Activated CD8-positive, alpha-beta memory T cell treated with anti-CD3 and anti-CD28 coated beads for 36 hours (primary cell): ENCODE measurements at regions not wholly inside any gene's neighbourhood (a gene's known extent, or its start where the extent isn't known, plus 50 kb on each side); places are given as distances from the start of the nearest gene placed in this dataset.

ENCODE experiments used
- CTCF ChIA-PET: fragments of 350-600 bp; sonication (Branson Sonifier 250); formaldehyde crosslinking; loops from one replicate; lab custom pipeline; 2021; ENCODE audit warnings: antibody characterized with exemption; lab: Charles Lee
- POLR2A ChIA-PET: fragments of 350-600 bp; sonication (Branson Sonifier 250); formaldehyde crosslinking; loops from one replicate; lab custom pipeline; 2021; ENCODE audit warnings: antibody characterized with exemption; lab: Charles Lee

GRCh38 chr5:87888139-87888538 lies 380.5 kb downstream of the TMEM161B start:
- ChIA-PET CTCF (no interaction called here), POLR2A (no interaction called here)

GRCh38 chr5:87887247-87887646 lies 381.4 kb downstream of the TMEM161B start:
- POLR2A ChIA-PET, result no interaction called here
- CTCF ChIA-PET, result no interaction called here

GRCh38 chr5:87886164-87886563 lies 382.5 kb downstream of the TMEM161B start:
- CTCF ChIA-PET, result no interaction called here
- POLR2A ChIA-PET, result no interaction called here

GRCh38 chr5:87885758-87886157 lies 382.9 kb downstream of the TMEM161B start:
- ChIA-PET CTCF (no interaction called here), POLR2A (no interaction called here)

GRCh38 chr5:87877495-87877894 lies 391.1 kb downstream of the TMEM161B start:
- ChIA-PET POLR2A (no interaction called here), CTCF (no interaction called here)

DNA sequence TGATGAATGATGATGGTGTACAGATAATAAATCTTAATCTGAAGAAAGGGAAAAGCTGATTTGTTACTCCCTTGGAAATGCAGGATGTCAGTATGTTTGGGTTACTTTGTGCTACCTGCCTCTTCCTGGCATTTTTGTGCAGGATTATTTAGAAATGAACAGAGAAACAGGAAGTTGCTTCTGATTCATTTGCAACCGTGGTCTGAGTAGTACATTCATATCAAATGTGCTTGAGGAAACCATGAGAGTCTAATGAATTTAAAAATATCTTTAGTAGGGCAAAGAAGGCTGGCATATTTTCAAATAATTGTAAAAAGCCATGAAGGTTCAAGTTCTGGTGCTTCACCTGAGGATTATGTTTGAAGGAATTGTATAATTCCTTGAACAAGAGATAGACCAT lies 391.6 kb downstream of the TMEM161B start:
- POLR2A ChIA-PET, result no interaction called here

DNA sequence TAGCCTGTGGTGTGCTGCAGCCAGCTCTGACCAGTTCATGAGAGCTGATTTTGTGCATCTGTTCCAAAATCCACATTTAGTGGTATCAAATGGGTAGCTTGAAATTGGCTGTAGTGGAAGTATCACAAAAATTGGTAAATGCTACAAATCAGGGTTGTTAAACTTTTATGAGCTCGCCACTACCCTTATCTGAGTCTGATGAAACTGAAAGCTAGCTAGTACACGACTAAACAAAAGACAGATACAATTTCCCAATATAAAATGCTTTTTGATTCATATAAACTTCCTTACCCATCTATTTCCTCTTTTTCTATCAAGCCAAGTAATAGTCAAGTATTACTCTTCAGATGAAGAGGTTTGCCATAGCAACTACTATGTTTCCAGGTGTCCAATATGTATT lies 392.0 kb downstream of the TMEM161B start:
- ChIA-PET POLR2A (no interaction called here), CTCF (no interaction called here)

More for the DNA sequence above, 391.6 kb downstream of the TMEM161B start:
- CTCF ChIA-PET, result no interaction called here

DNA sequence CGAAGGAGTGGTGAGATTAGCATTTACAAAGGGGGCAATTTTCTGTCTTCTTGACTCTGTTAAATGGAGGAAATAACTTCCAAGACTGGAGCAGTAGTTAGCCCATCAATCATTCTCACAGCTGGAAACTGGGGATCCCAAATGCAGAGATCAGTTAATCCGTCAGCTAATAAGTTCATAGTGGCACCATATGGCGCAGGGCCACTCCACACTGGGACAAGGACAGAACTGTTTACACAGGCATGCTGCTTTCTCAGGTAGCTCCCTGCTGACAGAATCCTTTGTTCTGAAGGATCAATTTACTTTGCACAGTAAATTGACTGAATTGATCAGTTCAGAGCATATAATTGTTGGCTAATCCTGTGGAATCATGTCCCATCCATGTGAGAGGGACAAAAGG lies 395.7 kb downstream of the TMEM161B start:
- CTCF ChIA-PET, result no interaction called here
- POLR2A ChIA-PET, result no interaction called here

DNA sequence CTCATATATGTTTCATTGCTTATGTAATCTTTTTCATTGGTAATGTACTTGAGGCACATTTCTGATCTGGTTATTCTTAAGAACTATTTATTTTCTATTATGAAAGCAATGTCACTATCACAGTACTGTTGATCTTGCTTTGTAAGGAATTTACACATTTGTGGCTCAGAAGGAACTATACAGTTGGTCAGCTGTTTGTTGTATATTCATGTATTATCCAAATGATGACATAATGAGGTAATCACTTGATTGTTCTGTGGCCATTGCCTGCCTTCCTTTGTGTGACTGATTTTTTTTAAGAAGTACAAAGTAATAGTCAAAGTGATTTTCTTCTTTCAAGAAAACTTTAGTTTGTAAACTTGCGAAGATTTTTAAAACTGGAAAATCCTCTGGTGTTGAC lies 399.9 kb downstream of the TMEM161B start:
- POLR2A ChIA-PET, result no interaction called here
- CTCF ChIA-PET, result no interaction called here

DNA sequence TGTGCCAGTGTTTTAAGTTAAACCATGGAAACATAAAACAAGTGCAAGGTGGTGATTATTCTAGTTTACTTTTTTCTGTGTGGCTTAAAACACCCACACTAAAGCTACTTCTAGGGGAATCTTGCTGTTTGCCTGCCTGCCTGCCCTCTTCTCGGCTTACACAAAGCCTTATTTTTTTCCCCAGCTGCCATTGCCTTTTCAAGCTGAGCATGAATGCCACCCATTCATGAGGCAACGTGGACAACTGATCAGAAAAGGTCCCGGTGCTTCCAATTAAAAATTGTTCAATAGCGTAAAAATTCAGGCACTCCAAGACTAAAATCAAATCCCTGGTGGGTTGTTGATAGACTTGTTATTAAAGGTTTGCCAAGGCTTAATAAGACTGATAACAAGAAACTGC lies 401.4 kb downstream of the TMEM161B start:
- POLR2A ChIA-PET, result no interaction called here

DNA sequence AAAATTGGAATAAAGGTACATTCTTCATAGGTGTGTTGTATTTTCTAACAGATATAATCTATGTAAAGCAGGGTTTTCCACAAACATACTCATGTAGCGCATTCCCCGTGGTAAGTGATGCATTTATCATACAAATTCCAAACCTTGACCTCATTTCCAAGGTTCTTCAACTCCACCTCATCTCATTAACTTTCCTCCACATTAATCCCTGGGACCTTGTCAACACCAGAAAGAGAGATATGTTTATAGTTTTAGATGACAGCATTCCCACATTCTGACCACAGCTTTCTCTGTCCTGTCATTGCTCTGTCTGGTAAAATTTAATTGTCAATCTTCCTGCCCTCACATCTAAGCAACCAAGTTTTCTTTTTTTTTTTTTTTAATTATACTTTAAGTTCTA lies 415.1 kb downstream of the TMEM161B start:
- ChIA-PET CTCF (no interaction called here), POLR2A (no interaction called here)

More for the DNA sequence above, 401.4 kb downstream of the TMEM161B start:
- CTCF ChIA-PET, result no interaction called here

DNA sequence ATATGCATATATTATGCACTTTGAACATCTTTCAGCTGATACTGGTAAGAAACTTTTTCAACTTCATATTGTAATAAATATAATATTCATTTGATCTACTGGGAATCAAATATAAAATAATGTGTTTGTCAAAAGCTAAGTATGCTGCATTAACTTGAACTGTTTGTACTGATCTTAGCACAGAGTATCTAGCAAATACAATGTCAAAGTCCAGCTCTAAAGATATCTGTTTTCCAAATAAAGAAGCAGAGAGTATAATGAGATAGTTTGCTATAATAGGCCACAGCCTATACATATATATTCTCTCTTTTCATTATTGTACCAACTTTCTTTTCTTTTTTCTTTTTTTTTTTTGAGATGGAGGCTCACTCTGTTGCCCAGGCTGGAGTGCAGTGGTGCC lies 417.0 kb downstream of the TMEM161B start:
- CTCF ChIA-PET, result no interaction called here
- POLR2A ChIA-PET, result no interaction called here

GRCh38 chr5:87850843-87851242 lies 417.8 kb downstream of the TMEM161B start:
- POLR2A ChIA-PET, result no interaction called here
- CTCF ChIA-PET, result no interaction called here

DNA sequence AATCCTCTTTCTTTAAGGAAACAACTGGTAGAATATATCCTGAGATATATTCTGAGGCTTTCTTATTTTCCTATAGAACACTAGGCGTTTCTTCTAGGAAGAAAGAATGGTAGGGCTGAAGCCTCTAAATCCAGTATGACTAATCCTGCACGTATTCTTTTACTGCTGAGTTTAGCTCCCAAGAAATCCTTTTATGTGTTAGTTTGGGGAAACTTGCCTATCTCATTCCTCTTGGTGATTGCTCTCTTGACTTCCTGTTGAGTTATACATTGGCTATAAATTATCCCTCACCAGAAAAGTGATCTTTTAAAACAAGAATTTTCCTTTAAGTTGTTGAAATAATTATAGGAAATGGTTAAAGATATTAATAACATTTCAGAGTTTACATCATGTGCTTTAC lies 422.9 kb downstream of the TMEM161B start:
- POLR2A ChIA-PET, result no interaction called here
- CTCF ChIA-PET, result no interaction called here

GRCh38 chr5:87844866-87845265 lies 423.8 kb downstream of the TMEM161B start:
- ChIA-PET CTCF (no interaction called here), POLR2A (no interaction called here)

- ChIA-PET POLR2A (no interaction called here), CTCF (no interaction called here)
Observed at GRCh38 chr5:87844449-87844848, 424.2 kb downstream of the TMEM161B start.

DNA sequence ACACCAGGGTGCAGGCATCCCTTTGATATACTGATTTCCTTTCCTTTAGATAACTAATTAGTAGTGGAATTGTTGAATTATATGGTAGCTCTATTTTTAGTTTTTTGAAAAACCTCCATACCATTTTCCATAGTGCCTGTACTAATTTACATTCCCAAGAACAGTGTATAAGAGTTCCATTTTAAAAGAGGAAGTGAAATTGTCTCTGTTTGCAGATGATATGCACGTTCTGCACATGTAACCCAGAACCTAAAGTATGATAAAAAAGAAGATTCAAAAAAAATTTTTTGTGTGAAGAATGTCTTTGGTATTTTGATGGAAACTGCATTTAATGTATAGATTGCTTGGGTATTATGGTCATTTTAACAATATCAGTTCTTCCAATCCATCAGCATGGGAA lies 424.0 kb upstream of the CCNH start:
- POLR2A ChIA-PET, result no interaction called here

GRCh38 chr5:87831499-87831898 lies 418.8 kb upstream of the CCNH start:
- POLR2A ChIA-PET, result no interaction called here

More for the DNA sequence above, 424.0 kb upstream of the CCNH start:
- CTCF ChIA-PET, result no interaction called here

GRCh38 chr5:87829217-87829551 lies 416.5 kb upstream of the CCNH start:
- ChIA-PET POLR2A (no interaction called here), CTCF (no interaction called here)

More at GRCh38 chr5:87831499-87831898, 418.8 kb upstream of the CCNH start:
- CTCF ChIA-PET, result no interaction called here

DNA sequence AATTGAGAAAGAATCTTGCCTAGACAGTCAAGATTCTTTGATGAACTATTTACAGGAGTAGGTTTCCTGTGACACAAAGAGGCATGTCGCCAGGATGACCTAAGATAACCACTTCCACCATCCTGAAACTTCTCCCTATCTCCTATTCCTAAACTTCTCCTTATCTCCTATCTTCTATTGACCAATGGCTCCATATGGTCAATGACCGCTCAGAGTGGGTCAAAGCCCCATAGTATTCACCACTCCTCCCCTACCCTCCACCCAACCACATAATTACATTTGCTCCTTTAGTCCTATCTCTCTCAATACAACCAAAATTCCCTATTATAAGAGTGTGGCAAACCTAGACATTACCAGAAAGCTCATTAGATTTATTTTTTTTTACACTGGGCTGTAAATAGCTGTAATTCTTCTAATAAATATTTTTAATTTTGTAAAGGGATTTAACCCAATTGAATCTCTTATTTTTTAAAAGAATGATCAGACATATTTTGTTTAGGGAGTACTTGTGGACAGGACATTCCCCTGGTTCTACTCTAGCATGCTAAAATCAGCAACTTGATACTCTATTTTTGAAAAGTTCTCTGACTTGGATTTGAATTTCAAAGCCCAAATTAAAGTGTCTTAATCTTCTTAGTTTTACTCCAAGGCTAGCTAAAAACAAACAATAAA lies 416.0 kb upstream of the CCNH start:
- ChIA-PET POLR2A (no interaction called here), CTCF (no interaction called here)

GRCh38 chr5:87827539-87827938 lies 414.8 kb upstream of the CCNH start:
- CTCF ChIA-PET, result no interaction called here

DNA sequence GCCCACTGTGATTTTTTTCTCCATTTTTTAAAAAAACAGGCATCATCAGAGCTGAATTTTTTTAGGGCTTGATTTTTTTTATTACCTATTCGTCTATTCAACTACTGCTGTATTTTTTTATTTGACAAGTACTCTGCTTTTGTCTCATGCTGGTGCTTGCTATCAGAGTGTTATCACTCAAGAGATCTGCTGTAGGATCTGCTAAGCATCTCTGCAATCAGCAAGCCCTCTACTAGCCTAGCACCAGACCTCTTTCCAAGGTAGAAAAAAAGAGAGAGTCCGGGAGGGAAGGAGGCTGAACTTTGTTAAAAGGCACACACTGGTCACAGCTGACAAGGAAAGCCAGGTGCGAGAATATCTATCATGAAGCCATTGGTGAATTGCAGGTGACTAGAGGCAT lies 413.8 kb upstream of the CCNH start:
- POLR2A ChIA-PET, result no interaction called here
- CTCF ChIA-PET, result no interaction called here

More at GRCh38 chr5:87827539-87827938, 414.8 kb upstream of the CCNH start:
- POLR2A ChIA-PET, result no interaction called here
